ENCODE measurements at regions not wholly inside any gene's neighbourhood (a gene's known extent, or its start where the extent isn't known, plus 50 kb on each side); places are given as distances from the start of the nearest gene placed in this dataset.

GRCh38 chrX:69107231-69107739, 58.0 kb downstream of the PJA1 start:
- TF ChIP-seq, protein P1, sequence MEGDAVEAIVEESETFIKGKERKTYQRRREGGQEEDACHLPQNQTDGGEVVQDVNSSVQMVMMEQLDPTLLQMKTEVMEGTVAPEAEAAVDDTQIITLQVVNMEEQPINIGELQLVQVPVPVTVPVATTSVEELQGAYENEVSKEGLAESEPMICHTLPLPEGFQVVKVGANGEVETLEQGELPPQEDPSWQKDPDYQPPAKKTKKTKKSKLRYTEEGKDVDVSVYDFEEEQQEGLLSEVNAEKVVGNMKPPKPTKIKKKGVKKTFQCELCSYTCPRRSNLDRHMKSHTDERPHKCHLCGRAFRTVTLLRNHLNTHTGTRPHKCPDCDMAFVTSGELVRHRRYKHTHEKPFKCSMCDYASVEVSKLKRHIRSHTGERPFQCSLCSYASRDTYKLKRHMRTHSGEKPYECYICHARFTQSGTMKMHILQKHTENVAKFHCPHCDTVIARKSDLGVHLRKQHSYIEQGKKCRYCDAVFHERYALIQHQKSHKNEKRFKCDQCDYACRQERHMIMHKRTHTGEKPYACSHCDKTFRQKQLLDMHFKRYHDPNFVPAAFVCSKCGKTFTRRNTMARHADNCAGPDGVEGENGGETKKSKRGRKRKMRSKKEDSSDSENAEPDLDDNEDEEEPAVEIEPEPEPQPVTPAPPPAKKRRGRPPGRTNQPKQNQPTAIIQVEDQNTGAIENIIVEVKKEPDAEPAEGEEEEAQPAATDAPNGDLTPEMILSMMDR (IDR thresholded peaks at IDR 0.05; ENCODE audit: insufficient read depth, low read length), result no peak
- TF ChIP-seq GABPA (IDR thresholded peaks at IDR 0.05; ENCODE audit: low read depth), result no peak
- TF ChIP-seq SPI1 (IDR thresholded peaks at IDR 0.05; ENCODE audit: borderline replicate concordance, low read depth), result no peak
- TF ChIP-seq, protein P2, sequence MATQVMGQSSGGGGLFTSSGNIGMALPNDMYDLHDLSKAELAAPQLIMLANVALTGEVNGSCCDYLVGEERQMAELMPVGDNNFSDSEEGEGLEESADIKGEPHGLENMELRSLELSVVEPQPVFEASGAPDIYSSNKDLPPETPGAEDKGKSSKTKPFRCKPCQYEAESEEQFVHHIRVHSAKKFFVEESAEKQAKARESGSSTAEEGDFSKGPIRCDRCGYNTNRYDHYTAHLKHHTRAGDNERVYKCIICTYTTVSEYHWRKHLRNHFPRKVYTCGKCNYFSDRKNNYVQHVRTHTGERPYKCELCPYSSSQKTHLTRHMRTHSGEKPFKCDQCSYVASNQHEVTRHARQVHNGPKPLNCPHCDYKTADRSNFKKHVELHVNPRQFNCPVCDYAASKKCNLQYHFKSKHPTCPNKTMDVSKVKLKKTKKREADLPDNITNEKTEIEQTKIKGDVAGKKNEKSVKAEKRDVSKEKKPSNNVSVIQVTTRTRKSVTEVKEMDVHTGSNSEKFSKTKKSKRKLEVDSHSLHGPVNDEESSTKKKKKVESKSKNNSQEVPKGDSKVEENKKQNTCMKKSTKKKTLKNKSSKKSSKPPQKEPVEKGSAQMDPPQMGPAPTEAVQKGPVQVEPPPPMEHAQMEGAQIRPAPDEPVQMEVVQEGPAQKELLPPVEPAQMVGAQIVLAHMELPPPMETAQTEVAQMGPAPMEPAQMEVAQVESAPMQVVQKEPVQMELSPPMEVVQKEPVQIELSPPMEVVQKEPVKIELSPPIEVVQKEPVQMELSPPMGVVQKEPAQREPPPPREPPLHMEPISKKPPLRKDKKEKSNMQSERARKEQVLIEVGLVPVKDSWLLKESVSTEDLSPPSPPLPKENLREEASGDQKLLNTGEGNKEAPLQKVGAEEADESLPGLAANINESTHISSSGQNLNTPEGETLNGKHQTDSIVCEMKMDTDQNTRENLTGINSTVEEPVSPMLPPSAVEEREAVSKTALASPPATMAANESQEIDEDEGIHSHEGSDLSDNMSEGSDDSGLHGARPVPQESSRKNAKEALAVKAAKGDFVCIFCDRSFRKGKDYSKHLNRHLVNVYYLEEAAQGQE (IDR thresholded peaks at IDR 0.05; ENCODE audit: insufficient replicate concordance, low read depth), result no peak
- no peak for TF ChIP-seq POLR2AphosphoS5 (IDR thresholded peaks at IDR 0.05; ENCODE audit: low read depth)

All from HL-60 (cell line).